ENCODE measurements at regions not wholly inside any gene's neighbourhood (a gene's known extent, or its start where the extent isn't known, plus 50 kb on each side); places are given as distances from the start of the nearest gene placed in this dataset.

DNA sequence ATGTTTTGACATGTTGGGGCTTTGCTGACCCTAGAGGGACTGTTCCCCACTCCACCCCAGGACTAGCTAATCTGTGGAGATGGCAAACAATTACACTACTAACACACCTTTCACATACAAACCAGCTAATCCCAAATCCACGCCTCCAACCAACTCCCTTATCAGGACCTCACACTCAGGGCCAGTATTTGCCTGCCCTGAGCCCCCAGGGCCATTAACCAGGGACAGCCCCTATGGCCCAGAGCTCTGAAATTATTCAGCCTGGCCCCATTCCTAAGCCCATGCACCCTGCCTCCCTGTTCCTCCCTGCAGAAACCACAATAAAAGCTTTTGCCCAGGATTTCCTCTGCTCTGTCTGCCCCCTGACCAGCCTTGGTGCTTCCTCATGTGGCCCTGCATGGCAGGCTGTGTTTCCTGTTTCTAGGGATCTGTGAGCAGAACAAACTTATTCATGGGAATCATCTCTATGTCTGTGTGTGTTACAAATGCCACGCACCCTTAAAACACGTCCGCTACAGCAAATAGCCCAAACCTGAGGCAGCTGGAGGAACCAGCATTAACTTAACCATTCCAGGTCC, 121.2 kb downstream of the PXDC1 start:
- Histone ChIP-seq H3K9ac (ENCODE audit: low read depth, low read length) (no peak overlapping the region), H2AK9ac (replicated peaks; ENCODE audit: low read depth, low read length, poor library complexity) (no peak overlapping the region), H3K18ac (ENCODE audit: low read depth, low read length) (no peak overlapping the region), H3K9me1 (ENCODE audit: insufficient read depth, low read length) (no peaks in the 10 kb centered on the region), H3K27ac (ENCODE audit: insufficient read depth, low read length) (no peak overlapping the region), H3K9me3 (ENCODE audit: control insufficient read depth, insufficient read depth, low read length) (no peaks in the 10 kb centered on the region), H4K91ac (ENCODE audit: insufficient read depth, low read depth, low read length) (no peak overlapping the region), H2AK5ac (ENCODE audit: low read depth, low read length) (no peak overlapping the region), H4K8ac (ENCODE audit: low read depth in 2 of 2, low read length in 2 of 2) (no peak overlapping the region), H2AFZ (replicated peaks; ENCODE audit: low read length, poor library complexity) (no peak overlapping the region), H2BK120ac (ENCODE audit: low read depth, low read length) (no peak overlapping the region), H3K4me1 (ENCODE audit: control insufficient read depth, insufficient read depth, low read length) (no peaks in the 10 kb centered on the region), H2BK20ac (ENCODE audit: low read depth, low read length) (no peak overlapping the region), H4K20me1 (ENCODE audit: insufficient read depth, low read length) (no peaks in the 10 kb centered on the region), H2BK5ac (ENCODE audit: low read depth, low read length, poor library complexity, severe bottlenecking) (no peak overlapping the region), H3K23ac (ENCODE audit: low read depth, low read length) (no peak overlapping the region), H4K5ac (ENCODE audit: low read depth, low read length) (no peak overlapping the region), H3K4ac (ENCODE audit: low read depth, low read length) (no peak overlapping the region), H2BK15ac (ENCODE audit: low read depth, low read length) (no peak overlapping the region), H3K4me3 (ENCODE audit: insufficient read depth, low read depth, low read length) (no peak overlapping the region), H3K36me3 (ENCODE audit: control insufficient read depth, insufficient read depth, low read length) (no peaks in the 10 kb centered on the region), H3K79me1 (ENCODE audit: low read depth in 1 of 2, low read length in 2 of 2) (no peaks in the 10 kb centered on the region), H3K4me2 (ENCODE audit: low read depth, low read length) (no peak overlapping the region), H3K14ac (replicated peaks; ENCODE audit: low read depth, low read length) (no peak overlapping the region), H3K27me3 (ENCODE audit: control insufficient read depth, insufficient read depth, low read length) (peaks cover 53% of the 10 kb centered on the region), H3K56ac (ENCODE audit: extremely low read depth, insufficient read depth, low read length) (no peak overlapping the region)
- dilution Hi-C loops (cut with HindIII; ENCODE audit: low sequenced_read_pairs, unreplicated experiment) (no loop called here), intact Hi-C loops (cut with micrococcal nuclease) (no loop called here), in situ Hi-C loops (cut with MboI; ENCODE audit: low sequenced_read_pairs) (no loop called here)
- ATAC-seq (ENCODE audit: low read depth), result no peak
- no peak for TF ChIP-seq FOS (IDR thresholded peaks at IDR 0.05; ENCODE audit: low read depth, low read length)
- WGBS, 2 experiments (ENCODE audit: extremely low coverage in 2 of 2, insufficient read length in 1 of 2), result 100% methylated on average over 1 of the region's 4 CpGs; no CpG with 5 or more reads in 1 of the 2 experiments
- CTCF ChIA-PET, result no interaction called here
- POLR2A ChIA-PET (ENCODE audit: unreplicated experiment), result no interaction called here
- DNase-seq, result no peak
- BruUV-seq (replicated peaks), result no TSS peak
